Loucy (cell line): ENCODE measurements at regions not wholly inside any gene's neighbourhood (a gene's known extent, or its start where the extent isn't known, plus 50 kb on each side); places are given as distances from the start of the nearest gene placed in this dataset.

Experiments used
- EZH2phosphoT487 ChIP-seq: fragments of 200-600 bp; IDR thresholded peaks from 2 replicates; pipeline ENCODE4 v1.6.1; 2018; ENCODE audit warnings: antibody characterized with exemption, mild to moderate bottlenecking, moderate library complexity, borderline replicate concordance
- TF ChIP-seq, protein P1 (sequence below): fragments of 200-600 bp; sonication (generic); conservative IDR thresholded peaks from 2 replicates; pipeline ENCODE4 v1.5.1; 2014; ENCODE audit warnings: mild to moderate bottlenecking, antibody characterized with exemption, low read length

DNA sequence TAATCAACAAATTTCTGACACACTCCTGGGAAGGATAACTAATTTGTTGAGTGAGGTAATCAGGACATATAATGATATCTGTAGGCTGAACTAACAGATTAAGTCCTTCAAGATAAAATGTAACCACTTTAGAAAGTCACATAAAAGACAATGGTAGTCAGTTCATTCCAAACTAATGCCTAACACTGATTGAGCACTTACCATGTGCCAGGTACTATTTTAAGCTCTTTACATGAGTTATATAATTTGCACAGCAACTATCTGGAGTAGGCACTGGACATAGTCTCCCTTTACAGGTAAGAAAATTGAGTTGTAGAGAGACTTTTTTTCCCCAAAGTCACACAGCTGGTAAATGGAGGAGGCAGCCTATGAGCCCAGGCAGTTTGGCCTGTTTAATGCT, 211.2 kb upstream of the CFAP20DC start:
- TF ChIP-seq, protein P1, sequence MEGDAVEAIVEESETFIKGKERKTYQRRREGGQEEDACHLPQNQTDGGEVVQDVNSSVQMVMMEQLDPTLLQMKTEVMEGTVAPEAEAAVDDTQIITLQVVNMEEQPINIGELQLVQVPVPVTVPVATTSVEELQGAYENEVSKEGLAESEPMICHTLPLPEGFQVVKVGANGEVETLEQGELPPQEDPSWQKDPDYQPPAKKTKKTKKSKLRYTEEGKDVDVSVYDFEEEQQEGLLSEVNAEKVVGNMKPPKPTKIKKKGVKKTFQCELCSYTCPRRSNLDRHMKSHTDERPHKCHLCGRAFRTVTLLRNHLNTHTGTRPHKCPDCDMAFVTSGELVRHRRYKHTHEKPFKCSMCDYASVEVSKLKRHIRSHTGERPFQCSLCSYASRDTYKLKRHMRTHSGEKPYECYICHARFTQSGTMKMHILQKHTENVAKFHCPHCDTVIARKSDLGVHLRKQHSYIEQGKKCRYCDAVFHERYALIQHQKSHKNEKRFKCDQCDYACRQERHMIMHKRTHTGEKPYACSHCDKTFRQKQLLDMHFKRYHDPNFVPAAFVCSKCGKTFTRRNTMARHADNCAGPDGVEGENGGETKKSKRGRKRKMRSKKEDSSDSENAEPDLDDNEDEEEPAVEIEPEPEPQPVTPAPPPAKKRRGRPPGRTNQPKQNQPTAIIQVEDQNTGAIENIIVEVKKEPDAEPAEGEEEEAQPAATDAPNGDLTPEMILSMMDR: no peak
- no peak for TF ChIP-seq EZH2phosphoT487
